ENCODE measurements at regions not wholly inside any gene's neighbourhood (a gene's known extent, or its start where the extent isn't known, plus 50 kb on each side); places are given as distances from the start of the nearest gene placed in this dataset.

DNA sequence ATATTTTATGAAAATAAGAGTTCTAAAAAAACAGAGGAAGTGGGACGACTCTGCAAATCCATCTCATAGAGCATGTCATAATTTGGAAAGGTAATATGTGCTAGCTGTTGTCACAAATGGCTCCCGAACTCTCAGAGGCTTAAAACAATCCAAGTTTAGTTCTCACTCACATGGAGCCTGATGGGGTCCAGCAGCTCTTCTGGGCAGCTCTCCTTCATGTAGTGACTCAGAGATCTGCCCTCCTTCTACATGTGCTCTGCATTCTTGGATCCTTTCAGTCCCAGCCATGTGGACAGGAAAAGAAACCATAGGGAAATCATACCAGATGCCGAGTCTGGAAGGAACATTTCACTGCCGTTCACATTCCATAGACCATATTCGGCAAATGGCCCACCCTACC, 180.1 kb upstream of the APCDD1 start:
- Histone ChIP-seq H4K20me1 (ENCODE audit: insufficient read depth, low read length) (no peaks in the 10 kb centered on the region), H3K4me1 (ENCODE audit: insufficient read depth, low read length) (peaks cover 8% of the 10 kb centered on the region), H3K27me3 (ENCODE audit: insufficient read depth, low read length) (no peaks in the 10 kb centered on the region), H2AFZ (ENCODE audit: low read length) (no peak overlapping the region), H3K4me2 (ENCODE audit: insufficient read depth, low read length) (no peak overlapping the region), H3K27ac (ENCODE audit: low read depth, low read length) (no peak overlapping the region), H3K79me2 (ENCODE audit: insufficient read depth, low read length) (no peaks in the 10 kb centered on the region), H3K36me3 (ENCODE audit: insufficient read depth, low read length) (no peaks in the 10 kb centered on the region), H3K4me3 (ENCODE audit: insufficient read depth, low read length) (no peak overlapping the region), H3K9me3 (ENCODE audit: low read depth, low read length) (no peaks in the 10 kb centered on the region)
- DNase-seq (ENCODE audit: insufficient read length, low spot score, missing footprints), result no peak
- TF ChIP-seq, protein P1, sequence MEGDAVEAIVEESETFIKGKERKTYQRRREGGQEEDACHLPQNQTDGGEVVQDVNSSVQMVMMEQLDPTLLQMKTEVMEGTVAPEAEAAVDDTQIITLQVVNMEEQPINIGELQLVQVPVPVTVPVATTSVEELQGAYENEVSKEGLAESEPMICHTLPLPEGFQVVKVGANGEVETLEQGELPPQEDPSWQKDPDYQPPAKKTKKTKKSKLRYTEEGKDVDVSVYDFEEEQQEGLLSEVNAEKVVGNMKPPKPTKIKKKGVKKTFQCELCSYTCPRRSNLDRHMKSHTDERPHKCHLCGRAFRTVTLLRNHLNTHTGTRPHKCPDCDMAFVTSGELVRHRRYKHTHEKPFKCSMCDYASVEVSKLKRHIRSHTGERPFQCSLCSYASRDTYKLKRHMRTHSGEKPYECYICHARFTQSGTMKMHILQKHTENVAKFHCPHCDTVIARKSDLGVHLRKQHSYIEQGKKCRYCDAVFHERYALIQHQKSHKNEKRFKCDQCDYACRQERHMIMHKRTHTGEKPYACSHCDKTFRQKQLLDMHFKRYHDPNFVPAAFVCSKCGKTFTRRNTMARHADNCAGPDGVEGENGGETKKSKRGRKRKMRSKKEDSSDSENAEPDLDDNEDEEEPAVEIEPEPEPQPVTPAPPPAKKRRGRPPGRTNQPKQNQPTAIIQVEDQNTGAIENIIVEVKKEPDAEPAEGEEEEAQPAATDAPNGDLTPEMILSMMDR (IDR thresholded peaks at IDR 0.05; ENCODE audit: extremely low read depth, low read depth, low read length), result no peak

DNA sequence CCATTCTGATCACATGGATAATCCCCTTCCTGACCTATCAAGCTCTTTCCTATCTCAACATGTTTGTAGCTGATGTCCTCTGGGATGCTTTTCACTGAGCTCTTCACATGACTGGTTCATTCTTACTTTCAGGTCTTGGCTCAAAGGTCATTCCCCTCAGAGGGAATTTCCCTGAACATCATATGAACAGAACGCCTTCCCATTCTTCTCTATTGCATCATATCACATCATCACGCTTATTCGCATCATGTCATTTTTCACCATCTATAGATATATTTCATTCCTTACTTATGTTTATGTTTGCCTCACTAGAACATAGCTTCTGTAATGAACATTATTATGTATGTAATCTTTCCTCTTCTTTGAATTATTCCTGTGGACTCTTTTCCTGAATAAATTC, 178.9 kb upstream of the APCDD1 start:
- H3K79me2 ChIP-seq (ENCODE audit: insufficient read depth, low read length), result no peaks in the 10 kb centered on the region
- H2AFZ ChIP-seq (ENCODE audit: low read length), result no peak overlapping the region
- TF ChIP-seq, protein P1 (IDR thresholded peaks at IDR 0.05; ENCODE audit: extremely low read depth, low read depth, low read length), result no peak
- H3K36me3 ChIP-seq (ENCODE audit: insufficient read depth, low read length), result no peaks in the 10 kb centered on the region
- H3K27me3 ChIP-seq (ENCODE audit: insufficient read depth, low read length), result peaks cover 4% of the 10 kb centered on the region
- H3K4me1 ChIP-seq (ENCODE audit: insufficient read depth, low read length), result peaks cover 3% of the 10 kb centered on the region
- H3K4me3 ChIP-seq (ENCODE audit: insufficient read depth, low read length), result no peak overlapping the region
- H3K4me2 ChIP-seq (ENCODE audit: insufficient read depth, low read length), result no peak overlapping the region
- H4K20me1 ChIP-seq (ENCODE audit: insufficient read depth, low read length), result no peaks in the 10 kb centered on the region
- DNase-seq (ENCODE audit: insufficient read length, low spot score, missing footprints), result no peak
- H3K9me3 ChIP-seq (ENCODE audit: low read depth, low read length), result no peaks in the 10 kb centered on the region
- no peak overlapping the region for H3K27ac ChIP-seq (ENCODE audit: low read depth, low read length)

DNA sequence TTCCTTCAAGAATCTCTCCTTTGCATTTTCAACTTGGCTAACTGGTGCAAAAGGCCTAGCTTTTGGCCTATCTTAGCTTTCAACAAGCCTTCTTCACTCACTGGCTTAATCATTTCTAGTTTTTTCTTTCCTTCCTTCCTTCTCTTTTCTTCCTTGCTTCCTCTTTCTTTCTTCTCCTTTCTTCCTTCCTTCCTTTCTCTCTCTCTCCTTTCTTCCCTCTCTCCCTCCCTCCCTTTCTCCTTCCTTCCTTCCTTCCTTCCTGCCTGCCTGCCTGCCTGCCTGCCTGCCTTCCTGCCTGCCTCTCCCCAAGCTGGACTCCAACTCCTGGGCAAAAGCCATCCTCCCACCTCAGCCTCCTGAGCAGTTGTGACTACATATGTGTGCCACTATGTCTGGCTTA, 176.2 kb upstream of the APCDD1 start:
- Histone ChIP-seq H3K4me2 (ENCODE audit: insufficient read depth, low read length) (no peak overlapping the region), H3K27me3 (ENCODE audit: insufficient read depth, low read length) (peaks cover 4% of the 10 kb centered on the region), H2AFZ (ENCODE audit: low read length) (no peak overlapping the region), H4K20me1 (ENCODE audit: insufficient read depth, low read length) (no peaks in the 10 kb centered on the region), H3K4me3 (ENCODE audit: insufficient read depth, low read length) (no peak overlapping the region), H3K79me2 (ENCODE audit: insufficient read depth, low read length) (no peaks in the 10 kb centered on the region), H3K9me3 (ENCODE audit: low read depth, low read length) (no peaks in the 10 kb centered on the region), H3K27ac (ENCODE audit: low read depth, low read length) (no peak overlapping the region), H3K4me1 (ENCODE audit: insufficient read depth, low read length) (no peaks in the 10 kb centered on the region), H3K36me3 (ENCODE audit: insufficient read depth, low read length) (no peaks in the 10 kb centered on the region)
- TF ChIP-seq, protein P1 (IDR thresholded peaks at IDR 0.05; ENCODE audit: extremely low read depth, low read depth, low read length), result no peak
- no peak for DNase-seq (ENCODE audit: insufficient read length, low spot score, missing footprints)

DNA sequence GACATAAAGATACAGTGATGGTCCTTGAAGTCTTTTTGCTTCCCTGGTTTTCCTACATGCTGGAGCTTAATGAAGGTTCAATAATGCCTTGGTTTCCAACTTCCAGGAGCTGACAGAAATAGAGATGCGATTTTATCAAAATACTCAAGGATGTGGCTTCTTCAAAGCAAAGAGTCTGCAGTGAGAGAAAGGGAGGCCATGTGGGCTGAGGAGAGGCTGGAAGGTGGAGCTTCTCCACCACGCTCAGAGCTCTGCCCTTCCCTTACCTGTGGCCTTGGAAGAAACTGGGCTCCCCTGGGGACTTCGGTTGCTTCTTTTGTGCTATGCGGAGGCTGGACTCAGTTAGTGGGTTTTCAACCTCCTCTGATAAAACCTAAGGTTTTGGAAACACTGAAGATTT, 175.0 kb upstream of the APCDD1 start:
- Histone ChIP-seq H2AFZ (ENCODE audit: low read length) (no peak overlapping the region), H3K27ac (ENCODE audit: low read depth, low read length) (no peak overlapping the region), H3K4me2 (ENCODE audit: insufficient read depth, low read length) (no peak overlapping the region), H3K36me3 (ENCODE audit: insufficient read depth, low read length) (no peaks in the 10 kb centered on the region), H3K4me3 (ENCODE audit: insufficient read depth, low read length) (no peak overlapping the region), H3K4me1 (ENCODE audit: insufficient read depth, low read length) (no peaks in the 10 kb centered on the region), H3K79me2 (ENCODE audit: insufficient read depth, low read length) (no peaks in the 10 kb centered on the region), H3K9me3 (ENCODE audit: low read depth, low read length) (no peaks in the 10 kb centered on the region), H3K27me3 (ENCODE audit: insufficient read depth, low read length) (peaks cover 4% of the 10 kb centered on the region), H4K20me1 (ENCODE audit: insufficient read depth, low read length) (no peaks in the 10 kb centered on the region)
- TF ChIP-seq, protein P1 (IDR thresholded peaks at IDR 0.05; ENCODE audit: extremely low read depth, low read depth, low read length), result no peak
- DNase-seq (ENCODE audit: insufficient read length, low spot score, missing footprints), result no peak

All from osteoblast (primary cell).